H9 (cell line): ENCODE measurements at regions not wholly inside any gene's neighbourhood (a gene's known extent, or its start where the extent isn't known, plus 50 kb on each side); places are given as distances from the start of the nearest gene placed in this dataset.

Experiments used
- DNase-seq: peaks from one replicate; pipeline ENCODE4 v3.0.0-alpha.2; 2017
- H2AFZ ChIP-seq: one replicate; pipeline ENCODE4 v1.6.1; 2013; ENCODE audit warnings: mild to moderate bottlenecking, low read length, control low read depth, moderate library complexity
- H2AK5ac ChIP-seq: 2 replicates; pipeline ENCODE4 v1.6.1; 2013; ENCODE audit warnings: low read length, control low read depth, mixed read lengths; ENCODE audit not compliant: insufficient read length
- H2BK120ac ChIP-seq: one replicate; pipeline ENCODE4 v1.6.1; 2013; ENCODE audit warnings: low read depth, mild to moderate bottlenecking, low read length, control low read depth, inconsistent platforms; ENCODE audit not compliant: poor library complexity, severe bottlenecking
- H2BK12ac ChIP-seq: 2 replicates; pipeline ENCODE4 v1.6.1; 2013; ENCODE audit warnings: low read length, control low read depth, mixed read lengths, low read depth; ENCODE audit not compliant: insufficient read length
- H2BK15ac ChIP-seq: 2 replicates; pipeline ENCODE4 v1.6.1; 2013; ENCODE audit warnings: low read depth, low read length, control low read depth
- H2BK20ac ChIP-seq: one replicate; pipeline ENCODE4 v1.6.1; 2013; ENCODE audit warnings: low read depth, mild to moderate bottlenecking, low read length, control low read depth, inconsistent platforms; ENCODE audit not compliant: poor library complexity, severe bottlenecking
- H2BK5ac ChIP-seq: 2 replicates; pipeline ENCODE4 v1.6.1; 2013; ENCODE audit warnings: low read length, control low read depth, mixed read lengths; ENCODE audit not compliant: insufficient read length
- H3K14ac ChIP-seq: 2 replicates; pipeline ENCODE4 v1.6.1; 2013; ENCODE audit warnings: low read length, control low read depth; ENCODE audit not compliant: insufficient read depth
- H3K18ac ChIP-seq: 2 replicates; pipeline ENCODE4 v1.6.1; 2013; ENCODE audit warnings: low read depth, mild to moderate bottlenecking, mixed read lengths, low read length, control low read depth; ENCODE audit not compliant: insufficient read length
- H3K23ac ChIP-seq: 2 replicates; pipeline ENCODE4 v1.6.1; 2013; ENCODE audit warnings: low read length, control low read depth, mixed read lengths, low read depth; ENCODE audit not compliant: insufficient read length
- H3K23me2 ChIP-seq: 2 replicates; pipeline ENCODE4 v1.6.1; 2013; ENCODE audit warnings: low read depth, mild to moderate bottlenecking, mixed read lengths, low read length, control low read depth; ENCODE audit not compliant: insufficient read length, poor library complexity, severe bottlenecking
- H3K27ac ChIP-seq: 2 replicates; pipeline ENCODE4 v1.5.1; 2013; ENCODE audit warnings: low read length, control low read depth, mixed read lengths, low read depth; ENCODE audit not compliant: insufficient read length
- H3K27me3 ChIP-seq: 2 replicates; pipeline ENCODE4 v1.6.1; 2013; ENCODE audit warnings: low read length, control low read depth, inconsistent platforms; ENCODE audit not compliant: insufficient read depth
- H3K4ac ChIP-seq: 2 replicates; pipeline ENCODE4 v1.6.1; 2013; ENCODE audit warnings: low read depth, mild to moderate bottlenecking, control low read depth, inconsistent platforms, low read length, moderate library complexity
- H3K4me1 ChIP-seq: 2 replicates; pipeline ENCODE4 v1.6.1; 2013; ENCODE audit warnings: low read length, control low read depth, inconsistent platforms; ENCODE audit not compliant: insufficient read depth
- H3K4me2 ChIP-seq: 2 replicates; pipeline ENCODE4 v1.6.1; 2013; ENCODE audit warnings: low read length, control low read depth, mixed read lengths; ENCODE audit not compliant: insufficient read length, insufficient read depth
- H3K56ac ChIP-seq: 2 replicates; pipeline ENCODE4 v1.6.1; 2013; ENCODE audit warnings: low read depth, mild to moderate bottlenecking, mixed read lengths, low read length, control low read depth; ENCODE audit not compliant: insufficient read length
- H3K79me1 ChIP-seq: 2 replicates; pipeline ENCODE4 v1.6.1; 2013; ENCODE audit warnings: low read depth, mild to moderate bottlenecking, moderate library complexity, low read length, control low read depth, inconsistent platforms; ENCODE audit not compliant: insufficient read depth, poor library complexity, severe bottlenecking
- H3K79me2 ChIP-seq: 2 replicates; pipeline ENCODE4 v1.6.1; 2013; ENCODE audit warnings: low read length, control low read depth, inconsistent platforms; ENCODE audit not compliant: insufficient read depth
- H3K9ac ChIP-seq: 2 replicates; pipeline ENCODE4 v1.6.1; 2013; ENCODE audit warnings: low read length, control low read depth, mixed read lengths; ENCODE audit not compliant: insufficient read length; ENCODE audit errors: extremely low read depth
- H3K9me3 ChIP-seq: one replicate; pipeline ENCODE4 v1.6.1; 2013; ENCODE audit warnings: low read depth, low read length, inconsistent platforms; ENCODE audit not compliant: control insufficient read depth
- H3T11ph ChIP-seq: one replicate; pipeline ENCODE4 v1.6.1; 2013; ENCODE audit warnings: mild to moderate bottlenecking, low read length, control low read depth, inconsistent platforms
- H4K20me1 ChIP-seq: one replicate; pipeline ENCODE4 v1.6.1; 2013; ENCODE audit not compliant: control insufficient read depth, insufficient read length, insufficient read depth
- H4K5ac ChIP-seq: 2 replicates; pipeline ENCODE4 v1.6.1; 2013; ENCODE audit warnings: low read depth, mild to moderate bottlenecking, mixed read lengths, low read length, control low read depth; ENCODE audit not compliant: insufficient read length
- H4K8ac ChIP-seq: replicated peaks from 2 replicates; pipeline ENCODE4 v1.6.1; 2013; ENCODE audit warnings: low read length, control low read depth, mixed read lengths, low read depth; ENCODE audit not compliant: insufficient read length
- H4K91ac ChIP-seq: 2 replicates; pipeline ENCODE4 v1.6.1; 2013; ENCODE audit warnings: low read depth, mild to moderate bottlenecking, moderate library complexity, mixed read lengths, low read length, control low read depth; ENCODE audit not compliant: insufficient read length
- H3K27ac Mint-ChIP-seq, 3 experiments: 2 replicates in 2 of 3; 3 replicates in 1 of 3; pipeline ENCODE4 v1.8.0; 2020 to 2021; ENCODE audit warnings: mixed read lengths in 3 of 3, mild to moderate bottlenecking in 1 of 3, moderate library complexity in 1 of 3
- H3K27me3 Mint-ChIP-seq: 2 replicates; pipeline ENCODE4 v1.8.0; 2021; ENCODE audit warnings: low read depth, mild to moderate bottlenecking, moderate library complexity, mixed read lengths
- H3K36me3 Mint-ChIP-seq, 3 experiments: 2 replicates in 2 of 3; 3 replicates in 1 of 3; pipeline ENCODE4 v1.8.0; 2020 to 2021; ENCODE audit warnings: low read depth in 3 of 3, mixed read lengths in 3 of 3; ENCODE audit not compliant: insufficient read depth in 1 of 3
- H3K4me1 Mint-ChIP-seq, 2 experiments: 2 replicates each; pipeline ENCODE4 v1.8.0; 2020; ENCODE audit warnings: mixed read lengths in 2 of 2
- H3K4me3 Mint-ChIP-seq, 2 experiments: 2 replicates in 1 of 2; 3 replicates in 1 of 2; pipeline ENCODE4 v1.8.0; 2020 to 2021; ENCODE audit warnings: mild to moderate bottlenecking in 2 of 2, mixed read lengths in 2 of 2, moderate library complexity in 1 of 2
- H3K9me3 Mint-ChIP-seq, 2 experiments: 2 replicates in 1 of 2; 3 replicates in 1 of 2; pipeline ENCODE4 v1.8.0; 2020; ENCODE audit warnings: mild to moderate bottlenecking in 2 of 2, mixed read lengths in 2 of 2, moderate library complexity in 1 of 2
- CTCF ChIP-seq: fragments of 200-600 bp; sonication (generic); conservative IDR thresholded peaks from 3 replicates; pipeline ENCODE4 v1.8.0; 2021; ENCODE audit warnings: antibody characterized with exemption, mild to moderate bottlenecking
- WGBS: extraction: QIAGEN DNeasy Blood & Tissue Kit; methylation state at CpG from one replicate; pipeline ENCODE4 v1.1.7; 2013; ENCODE audit warnings: missing lambda C conversion rate, low lambda C conversion rate, mixed read lengths; ENCODE audit not compliant: insufficient read length; ENCODE audit errors: extremely low coverage; 5-methylcytosine and 5-hydroxymethylcytosine counted together

GRCh38 chr2:195162918-195163317, 494.1 kb upstream of the SLC39A10 start:
- Histone ChIP-seq H2AK5ac (no peak overlapping the region), H4K8ac (no peak overlapping the region), H3K14ac (no peak overlapping the region), H3K27me3 (no peaks in the 10 kb centered on the region), H3K79me2 (no peaks in the 10 kb centered on the region), H2AFZ (no peak overlapping the region), H3K9ac (no peak overlapping the region), H4K20me1 (no peaks in the 10 kb centered on the region), H4K5ac (no peak overlapping the region), H3K4me1 (no peaks in the 10 kb centered on the region), H4K91ac (no peak overlapping the region), H3K27ac (no peak overlapping the region), H3K9me3 (no peaks in the 10 kb centered on the region), H3K4me2 (no peak overlapping the region), H2BK5ac (no peak overlapping the region), H3T11ph (no peak overlapping the region), H3K23me2 (no peaks in the 10 kb centered on the region), H3K4ac (no peak overlapping the region), H2BK120ac (no peak overlapping the region), H3K18ac (no peak overlapping the region), H3K56ac (no peak overlapping the region), H3K23ac (no peak overlapping the region), H2BK20ac (no peak overlapping the region), H2BK12ac (no peak overlapping the region), H2BK15ac (no peak overlapping the region), H3K79me1 (no peaks in the 10 kb centered on the region)
- no peak for DNase-seq
- no peaks in the 10 kb centered on the region for H3K9me3 Mint-ChIP-seq
- H3K36me3 Mint-ChIP-seq, result no peaks in the 10 kb centered on the region
- WGBS, result no CpG with 5 or more reads among the region's 3 CpGs
- no peaks in the 10 kb centered on the region for H3K27me3 Mint-ChIP-seq
- no peak for TF ChIP-seq CTCF
- no peaks in the 10 kb centered on the region for H3K4me1 Mint-ChIP-seq
- no peak overlapping the region for H3K4me3 Mint-ChIP-seq
- H3K27ac Mint-ChIP-seq, result no peak overlapping the region
